Activated naive CD4-positive, alpha-beta T cell treated with anti-CD3 and anti-CD28 coated beads, Interleukin-2, amount 50 U/mL, for 24 hours (primary cell): ENCODE measurements at regions not wholly inside any gene's neighbourhood (a gene's known extent, or its start where the extent isn't known, plus 50 kb on each side); places are given as distances from the start of the nearest gene placed in this dataset.
A peak's percentile ranks its signal among the peaks of the same experiment; 100 is the strongest.

ENCODE experiments used
- H3K27ac Mint-ChIP-seq: one replicate; pipeline ENCODE4 v1.8.0; 2021; ENCODE audit warnings: mild to moderate bottlenecking, mixed read lengths
- H3K27me3 Mint-ChIP-seq: one replicate; pipeline ENCODE4 v1.8.0; 2021; ENCODE audit warnings: mixed read lengths
- H3K36me3 Mint-ChIP-seq: one replicate; pipeline ENCODE4 v1.8.0; 2021; ENCODE audit warnings: mixed read lengths
- H3K4me1 Mint-ChIP-seq: one replicate; pipeline ENCODE4 v1.8.0; 2021; ENCODE audit warnings: mixed read lengths
- H3K4me3 Mint-ChIP-seq: one replicate; pipeline ENCODE4 v1.8.0; 2021; ENCODE audit warnings: mild to moderate bottlenecking, mixed read lengths
- H3K9me3 Mint-ChIP-seq: one replicate; pipeline ENCODE4 v1.8.0; 2021; ENCODE audit warnings: mixed read lengths

DNA sequence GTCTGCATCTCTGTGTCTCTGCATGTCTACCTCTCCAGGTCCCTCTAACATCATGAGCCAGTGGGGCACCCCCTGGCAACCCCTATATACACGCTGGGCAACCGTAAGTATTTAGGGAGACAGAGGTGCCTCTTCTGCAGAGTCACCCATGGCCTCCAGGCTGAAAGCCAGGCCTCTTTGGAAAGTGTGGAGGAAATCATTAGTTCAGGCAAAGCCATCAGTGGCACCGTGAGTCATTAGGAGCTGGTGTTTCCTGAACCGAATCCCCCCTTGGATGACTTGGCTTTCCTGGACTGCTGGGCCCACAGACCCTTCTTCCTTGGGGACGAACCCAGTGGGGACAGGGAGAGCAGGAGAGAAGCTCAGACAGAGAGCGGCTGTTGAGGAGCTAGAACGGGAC lies 174.8 kb downstream of the OLFM1 start:
- Mint-ChIP-seq H3K4me3 (no peak overlapping the region), H3K27ac (no peak overlapping the region), H3K4me1 (no peaks in the 10 kb centered on the region), H3K36me3 (no peaks in the 10 kb centered on the region), H3K27me3 (peaks cover 1% of the 10 kb centered on the region), H3K9me3 (no peaks in the 10 kb centered on the region)

DNA sequence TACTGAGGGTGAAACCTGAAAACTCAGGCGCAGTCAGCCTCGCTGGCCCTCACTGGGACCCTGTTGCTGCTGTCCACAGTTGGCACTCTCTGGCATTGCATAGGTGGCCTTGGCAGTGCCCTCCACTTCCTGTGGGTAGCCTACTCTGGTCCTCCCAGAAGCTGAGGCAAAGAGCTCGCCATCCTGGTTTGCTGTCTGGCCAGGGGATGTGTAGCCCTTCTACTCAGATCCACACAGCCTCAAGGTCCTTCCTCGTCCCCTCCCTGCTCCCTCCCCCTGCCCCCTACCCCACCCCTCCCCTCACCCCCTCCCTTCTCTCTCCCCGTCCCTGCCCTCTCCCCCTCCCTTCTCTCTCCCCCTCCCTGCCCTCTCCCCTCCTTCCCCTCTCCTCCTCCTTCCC lies 176.0 kb downstream of the OLFM1 start:
- H3K4me3 Mint-ChIP-seq: no peak overlapping the region
- no peaks in the 10 kb centered on the region for H3K9me3 Mint-ChIP-seq
- no peak overlapping the region for H3K27ac Mint-ChIP-seq
- peaks cover 1% of the 10 kb centered on the region for H3K27me3 Mint-ChIP-seq
- H3K4me1 Mint-ChIP-seq: no peaks in the 10 kb centered on the region
- H3K36me3 Mint-ChIP-seq: no peaks in the 10 kb centered on the region

DNA sequence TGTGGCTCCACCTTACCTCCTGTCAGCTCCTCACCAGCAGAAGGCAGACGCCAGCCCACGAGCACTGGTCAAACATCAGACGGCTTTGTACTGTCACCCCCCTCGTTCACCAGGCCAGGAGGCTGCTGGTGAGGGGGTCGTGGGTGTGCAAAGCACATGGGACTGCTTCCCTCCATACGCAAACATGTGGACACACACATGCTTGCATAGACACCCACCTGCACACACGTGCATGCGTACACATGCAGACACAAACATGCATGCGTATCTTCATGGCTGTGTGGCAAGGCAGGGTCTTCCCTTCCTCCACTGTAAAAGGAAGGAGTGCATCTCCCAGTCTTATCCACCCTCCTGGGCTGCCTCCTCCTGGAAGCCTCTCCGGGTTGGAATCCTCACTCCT lies 178.5 kb downstream of the OLFM1 start:
- Mint-ChIP-seq H3K27ac (no peak overlapping the region), H3K9me3 (no peaks in the 10 kb centered on the region), H3K27me3 (peaks cover 1% of the 10 kb centered on the region), H3K36me3 (no peaks in the 10 kb centered on the region), H3K4me1 (no peaks in the 10 kb centered on the region), H3K4me3 (no peak overlapping the region)

DNA sequence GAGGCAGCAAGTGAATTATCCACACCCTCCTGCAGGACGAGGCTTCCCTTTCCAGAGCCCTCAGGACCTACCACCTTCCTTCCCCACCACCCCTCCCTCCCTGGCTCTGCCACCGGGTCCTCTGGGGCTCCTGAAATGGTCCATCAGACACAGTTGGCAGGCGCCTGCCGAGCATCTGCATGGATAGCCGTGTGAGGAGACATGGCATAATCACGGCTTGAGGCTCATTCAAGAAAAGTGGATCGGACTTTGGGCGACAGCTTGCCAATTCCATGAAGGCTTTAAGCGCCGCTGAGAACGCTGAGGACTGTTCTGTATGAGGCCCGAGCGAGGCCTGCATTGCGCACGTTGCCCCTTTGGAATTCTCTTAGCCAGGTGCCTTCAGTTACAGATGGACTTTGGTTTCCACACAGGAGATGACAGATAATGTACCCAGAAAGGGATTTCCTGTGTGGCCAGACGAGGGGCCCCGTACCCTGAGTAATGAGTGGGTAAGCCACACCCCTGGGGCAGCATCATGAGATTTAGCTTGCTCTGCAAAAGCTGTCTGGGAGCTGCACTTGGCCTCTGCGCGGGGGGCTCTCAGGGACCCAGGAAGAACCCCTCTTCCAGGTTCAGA lies 179.8 kb downstream of the OLFM1 start:
- Mint-ChIP-seq H3K27me3 (peaks cover 1% of the 10 kb centered on the region), H3K27ac (no peak overlapping the region), H3K4me1 (no peaks in the 10 kb centered on the region), H3K9me3 (no peaks in the 10 kb centered on the region), H3K36me3 (no peaks in the 10 kb centered on the region), H3K4me3 (no peak overlapping the region)

DNA sequence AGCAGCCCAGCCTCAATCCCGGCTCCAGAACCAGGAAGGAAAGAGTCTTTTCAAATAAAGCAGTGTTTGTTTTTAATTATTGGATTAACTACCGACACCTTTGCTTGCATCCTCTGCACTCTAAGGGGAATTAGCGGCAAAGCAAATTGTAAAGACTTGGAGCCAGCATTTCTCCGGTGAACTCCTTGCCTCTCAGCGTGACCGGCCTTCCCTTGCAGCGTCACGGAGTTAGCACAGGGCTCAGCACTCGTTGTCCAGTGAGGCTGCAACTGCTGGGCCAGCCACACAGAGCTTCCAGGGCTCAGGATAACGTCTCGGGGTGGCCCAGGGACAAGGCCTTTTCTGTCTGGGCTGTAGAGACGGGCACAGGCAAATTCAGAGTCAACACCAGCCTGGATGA lies 180.6 kb downstream of the OLFM1 start:
- Mint-ChIP-seq H3K4me3 (no peak overlapping the region), H3K27ac (no peak overlapping the region), H3K27me3 (peaks cover 1% of the 10 kb centered on the region), H3K4me1 (no peaks in the 10 kb centered on the region), H3K36me3 (no peaks in the 10 kb centered on the region), H3K9me3 (no peaks in the 10 kb centered on the region)

DNA sequence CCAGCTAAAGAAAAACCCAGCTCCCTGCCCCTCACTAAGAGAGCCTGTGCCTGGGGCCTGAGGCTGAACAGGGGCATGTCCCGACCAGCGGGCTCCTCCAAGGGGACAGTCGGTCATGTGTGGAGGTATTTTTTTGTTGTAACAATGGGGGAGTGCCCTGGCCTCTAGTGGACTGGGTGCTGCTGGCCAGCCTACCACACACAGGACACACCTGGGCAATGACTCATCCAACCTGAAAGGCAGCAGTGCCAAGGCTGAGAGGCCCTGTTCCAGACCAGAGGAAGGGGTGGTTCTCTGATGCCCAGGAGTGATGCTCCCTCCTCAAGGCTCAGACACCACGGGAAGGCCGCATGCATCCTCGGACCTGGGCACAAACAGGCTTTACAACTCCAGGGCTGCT lies 181.5 kb downstream of the OLFM1 start:
- no peaks in the 10 kb centered on the region for H3K9me3 Mint-ChIP-seq
- H3K4me1 Mint-ChIP-seq: no peaks in the 10 kb centered on the region
- peaks cover 1% of the 10 kb centered on the region for H3K27me3 Mint-ChIP-seq
- H3K27ac Mint-ChIP-seq: no peak overlapping the region
- no peak overlapping the region for H3K4me3 Mint-ChIP-seq
- H3K36me3 Mint-ChIP-seq: no peaks in the 10 kb centered on the region

DNA sequence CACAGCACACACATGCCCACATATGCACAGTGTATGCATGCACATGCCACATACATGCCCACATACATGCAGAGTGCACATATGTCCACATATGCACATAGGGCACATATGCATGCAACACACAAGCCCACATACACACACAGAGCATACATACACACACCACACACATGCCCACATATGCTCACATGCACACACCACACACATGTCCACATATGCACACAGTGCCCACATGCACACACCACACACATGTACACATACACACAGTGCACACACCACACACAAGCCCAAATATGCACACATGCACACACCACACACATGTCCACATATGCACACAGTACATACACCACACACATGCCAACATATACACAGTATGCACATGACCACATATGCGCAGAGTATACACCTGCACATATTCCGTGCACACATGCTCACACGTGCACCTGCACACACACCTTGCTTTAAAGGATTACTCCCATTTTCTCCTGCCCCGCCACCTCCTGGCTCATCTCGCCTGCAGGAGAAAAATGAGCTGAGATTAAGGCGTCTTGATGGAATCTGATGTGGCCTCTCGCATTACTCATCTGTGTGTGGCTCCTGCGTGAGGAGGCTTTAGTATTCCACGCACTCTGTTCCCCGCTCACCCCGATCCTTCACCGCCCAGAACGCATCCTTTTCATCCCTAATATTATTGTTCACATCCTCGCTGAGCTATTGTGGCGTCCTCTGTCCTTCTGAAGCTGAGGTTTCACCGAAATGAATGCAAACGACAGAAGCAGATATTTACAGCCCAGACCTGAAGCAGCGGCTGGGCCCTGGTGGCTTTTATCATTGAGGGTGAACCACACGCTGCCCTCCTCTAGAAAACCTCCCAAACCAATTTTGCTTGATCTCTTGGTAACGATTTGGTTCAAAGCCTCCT lies 182.7 kb downstream of the OLFM1 start:
- no peaks in the 10 kb centered on the region for H3K36me3 Mint-ChIP-seq
- peaks cover 1% of the 10 kb centered on the region for H3K27me3 Mint-ChIP-seq
- peak overlapping the region; percentile 26 for H3K27ac Mint-ChIP-seq
- no peaks in the 10 kb centered on the region for H3K9me3 Mint-ChIP-seq
- H3K4me3 Mint-ChIP-seq: no peak overlapping the region
- no peaks in the 10 kb centered on the region for H3K4me1 Mint-ChIP-seq

DNA sequence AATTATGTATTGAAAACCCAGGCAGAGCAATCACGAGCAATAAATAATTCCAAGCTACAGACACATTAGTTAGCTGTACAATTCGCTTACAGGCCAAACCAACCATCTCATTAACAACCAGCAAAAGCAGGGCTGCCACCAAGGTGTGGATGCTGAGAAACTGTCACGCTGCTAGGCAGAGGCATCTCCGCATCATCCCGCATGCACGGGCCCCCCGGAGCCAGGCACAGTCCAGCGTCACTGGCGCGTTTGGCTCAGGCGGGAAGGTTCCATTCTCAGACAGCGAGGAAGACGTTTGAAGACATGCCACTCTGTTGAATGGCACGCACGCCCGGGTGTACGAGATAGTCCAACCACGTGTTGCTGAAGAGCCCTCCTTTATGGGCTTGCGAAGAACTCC lies 184.0 kb downstream of the OLFM1 start:
- Mint-ChIP-seq H3K27me3 (peaks cover 3% of the 10 kb centered on the region), H3K9me3 (no peaks in the 10 kb centered on the region), H3K4me1 (no peaks in the 10 kb centered on the region), H3K27ac (no peak overlapping the region), H3K36me3 (no peaks in the 10 kb centered on the region), H3K4me3 (no peak overlapping the region)

DNA sequence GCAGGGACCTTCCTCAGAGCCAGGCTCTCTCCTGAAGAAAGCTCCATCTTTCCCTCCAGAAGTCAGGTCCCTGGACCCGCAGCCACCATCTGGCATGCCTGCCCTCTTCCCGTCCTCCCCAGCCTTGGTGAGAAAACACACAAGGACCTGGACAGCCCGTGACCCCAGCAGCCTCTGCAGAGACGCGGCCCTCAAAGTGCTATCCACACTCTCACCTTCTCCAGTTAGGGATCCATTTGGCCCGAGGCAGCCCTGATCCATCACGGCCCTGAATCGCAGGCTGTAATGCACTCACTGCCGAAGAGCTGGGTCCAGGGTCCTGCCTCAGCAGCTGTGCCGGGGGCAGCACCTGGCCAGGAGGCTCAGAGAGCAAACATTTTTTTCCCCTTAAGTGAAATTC lies 185.1 kb downstream of the OLFM1 start:
- no peaks in the 10 kb centered on the region for H3K9me3 Mint-ChIP-seq
- H3K4me3 Mint-ChIP-seq: no peak overlapping the region
- H3K27me3 Mint-ChIP-seq: peaks cover 3% of the 10 kb centered on the region
- H3K27ac Mint-ChIP-seq: no peak overlapping the region
- H3K36me3 Mint-ChIP-seq: no peaks in the 10 kb centered on the region
- H3K4me1 Mint-ChIP-seq: no peaks in the 10 kb centered on the region

DNA sequence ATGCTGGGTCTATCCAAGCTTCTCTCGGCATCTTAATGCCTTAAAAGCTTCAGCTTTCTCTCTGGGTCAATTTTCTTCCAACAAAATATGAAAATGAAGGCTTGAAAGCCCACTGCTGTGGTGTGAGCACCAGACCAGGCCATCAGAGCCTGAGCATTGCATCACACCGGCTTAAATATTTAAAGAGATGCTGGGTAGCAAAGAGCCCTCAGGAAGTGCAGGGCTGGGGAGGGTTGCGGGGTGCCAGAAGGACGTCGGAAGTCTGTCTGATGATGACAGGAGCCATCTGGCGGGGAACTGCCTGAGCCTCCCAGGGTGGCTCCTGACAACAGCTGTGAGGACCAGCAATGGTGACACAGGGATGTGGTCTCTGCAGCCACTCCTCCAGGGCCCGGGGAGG lies 185.5 kb downstream of the OLFM1 start:
- no peak overlapping the region for H3K27ac Mint-ChIP-seq
- no peaks in the 10 kb centered on the region for H3K4me1 Mint-ChIP-seq
- H3K9me3 Mint-ChIP-seq: no peaks in the 10 kb centered on the region
- peaks cover 3% of the 10 kb centered on the region for H3K27me3 Mint-ChIP-seq
- H3K36me3 Mint-ChIP-seq: no peaks in the 10 kb centered on the region
- no peak overlapping the region for H3K4me3 Mint-ChIP-seq

DNA sequence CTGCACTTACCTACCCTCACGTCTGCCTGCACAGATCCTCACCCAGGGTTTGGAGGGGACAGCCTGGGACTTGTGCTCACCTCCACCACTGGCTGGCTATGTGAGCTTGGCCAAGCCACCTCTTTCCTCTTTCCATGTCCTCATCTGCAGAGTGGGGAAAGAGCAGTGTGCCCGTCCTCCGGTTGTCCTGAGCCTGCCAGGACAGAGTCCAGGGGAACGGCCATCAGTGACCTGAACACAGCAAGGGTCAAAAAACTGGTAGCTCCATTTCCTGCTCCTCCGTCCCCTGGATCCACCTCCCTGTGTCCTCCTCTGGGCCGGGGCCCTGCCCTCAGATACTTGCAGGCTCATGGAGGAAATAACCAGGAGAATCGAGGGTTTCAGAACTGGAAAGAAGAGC lies 187.7 kb downstream of the OLFM1 start:
- no peak overlapping the region for H3K27ac Mint-ChIP-seq
- peaks cover 4% of the 10 kb centered on the region for H3K27me3 Mint-ChIP-seq
- no peaks in the 10 kb centered on the region for H3K4me1 Mint-ChIP-seq
- H3K4me3 Mint-ChIP-seq: no peak overlapping the region
- H3K9me3 Mint-ChIP-seq: no peaks in the 10 kb centered on the region
- H3K36me3 Mint-ChIP-seq: no peaks in the 10 kb centered on the region

DNA sequence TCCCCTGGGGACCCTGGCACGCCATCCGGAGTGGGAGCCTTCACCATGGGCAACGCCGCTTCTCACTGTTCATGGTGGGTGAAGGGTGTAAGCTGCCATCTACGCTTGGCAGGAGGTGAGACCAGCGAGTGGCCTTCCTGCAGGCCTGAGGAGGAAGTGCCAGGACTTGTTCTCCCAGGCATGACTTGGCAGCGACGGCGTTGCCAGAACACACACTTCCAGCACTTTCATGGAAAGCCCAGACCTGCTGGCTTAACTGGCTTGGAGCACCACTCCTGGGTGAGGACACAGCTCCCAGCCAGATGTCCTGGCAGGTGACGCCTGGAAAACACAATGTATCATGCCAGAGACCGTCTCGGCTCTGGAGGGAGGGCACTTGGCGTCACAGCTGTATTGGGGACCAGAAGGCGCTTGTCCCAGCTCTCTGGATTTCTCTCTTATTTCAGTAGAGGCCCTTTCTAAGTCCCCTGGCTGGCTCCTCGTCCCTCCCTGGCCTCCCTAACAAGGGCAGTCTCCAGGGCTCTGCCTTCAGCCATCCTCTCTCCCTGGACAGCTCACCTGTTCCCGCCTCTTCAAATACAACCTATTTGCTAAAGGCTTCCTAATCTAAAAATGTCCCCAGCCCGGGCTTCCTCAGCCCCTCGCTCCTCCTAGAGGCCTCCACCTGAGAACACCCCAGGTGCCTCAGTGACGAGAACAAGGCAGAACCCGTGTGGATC lies 188.3 kb downstream of the OLFM1 start:
- Mint-ChIP-seq H3K4me1 (no peaks in the 10 kb centered on the region), H3K9me3 (no peaks in the 10 kb centered on the region), H3K4me3 (no peak overlapping the region), H3K36me3 (no peaks in the 10 kb centered on the region), H3K27me3 (peaks cover 4% of the 10 kb centered on the region), H3K27ac (no peak overlapping the region)

DNA sequence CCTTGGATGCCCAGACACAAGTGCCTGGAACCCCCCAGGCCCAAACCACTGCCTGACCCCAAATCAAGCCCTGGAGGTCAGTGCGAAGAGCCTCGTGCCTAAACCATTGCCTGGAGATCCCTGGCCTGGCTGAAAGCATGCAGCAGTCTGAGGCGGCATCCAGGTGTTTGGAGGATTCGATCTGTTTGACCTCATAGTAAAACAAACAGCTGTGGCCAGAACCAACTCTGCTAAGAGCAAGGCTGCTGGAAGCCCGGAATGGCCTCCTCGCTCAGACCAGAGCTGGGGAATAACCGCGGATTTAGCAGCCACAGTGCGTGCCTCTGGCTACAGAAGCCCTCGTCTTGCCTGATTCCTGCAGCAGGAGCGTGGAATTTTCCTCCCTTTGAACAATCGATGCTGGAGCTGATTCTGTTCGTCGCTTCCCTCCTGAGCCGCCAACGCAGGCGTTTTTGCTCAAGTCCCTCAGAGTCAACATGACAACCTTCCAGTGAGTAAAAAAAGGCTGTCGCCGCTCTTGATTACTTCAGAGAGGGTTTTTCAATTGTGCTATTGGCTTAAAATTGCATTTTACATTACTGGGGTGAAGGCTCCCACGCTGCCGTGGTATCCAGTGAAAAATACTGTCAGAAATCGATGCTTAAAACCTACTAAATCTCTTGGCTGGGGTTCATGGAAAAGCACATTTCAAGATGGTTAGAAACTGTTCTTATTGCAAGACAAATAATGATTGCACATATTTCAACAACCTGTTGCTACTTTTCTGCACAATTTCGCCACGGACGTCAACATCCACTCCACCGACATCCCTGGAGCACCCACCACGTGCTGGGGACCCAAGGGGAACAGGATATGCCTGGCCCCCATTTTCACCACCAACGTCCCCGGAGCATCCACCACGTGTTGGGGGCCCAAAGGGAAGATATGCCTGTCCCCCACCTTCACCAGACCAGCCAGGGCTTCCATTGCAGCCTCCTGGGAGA lies 190.0 kb downstream of the OLFM1 start:
- H3K9me3 Mint-ChIP-seq: no peaks in the 10 kb centered on the region
- H3K4me3 Mint-ChIP-seq: no peak overlapping the region
- H3K4me1 Mint-ChIP-seq: no peaks in the 10 kb centered on the region
- no peak overlapping the region for H3K27ac Mint-ChIP-seq
- no peaks in the 10 kb centered on the region for H3K36me3 Mint-ChIP-seq
- peaks cover 4% of the 10 kb centered on the region for H3K27me3 Mint-ChIP-seq

DNA sequence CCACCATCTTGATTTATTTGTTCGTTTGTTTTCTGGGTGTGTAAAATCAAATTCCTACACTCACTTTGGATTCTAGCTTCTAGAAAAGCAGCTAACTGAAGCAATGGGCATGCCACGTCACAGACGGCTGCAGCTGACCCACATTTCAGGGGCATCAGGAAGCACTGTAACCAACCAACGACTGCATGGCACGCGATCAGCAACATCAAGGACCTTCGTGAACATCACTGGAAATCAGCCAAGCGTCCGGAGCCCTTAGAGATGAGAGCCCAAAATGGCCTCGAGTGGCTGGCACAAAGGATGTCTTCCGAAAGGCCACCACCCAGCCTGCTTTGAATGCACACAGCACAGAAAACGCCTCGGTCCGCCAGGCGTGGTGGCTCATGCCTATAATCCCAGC lies 191.1 kb downstream of the OLFM1 start:
- Mint-ChIP-seq H3K9me3 (no peaks in the 10 kb centered on the region), H3K36me3 (no peaks in the 10 kb centered on the region), H3K27ac (no peak overlapping the region), H3K27me3 (peaks cover 4% of the 10 kb centered on the region), H3K4me1 (no peaks in the 10 kb centered on the region), H3K4me3 (no peak overlapping the region)

DNA sequence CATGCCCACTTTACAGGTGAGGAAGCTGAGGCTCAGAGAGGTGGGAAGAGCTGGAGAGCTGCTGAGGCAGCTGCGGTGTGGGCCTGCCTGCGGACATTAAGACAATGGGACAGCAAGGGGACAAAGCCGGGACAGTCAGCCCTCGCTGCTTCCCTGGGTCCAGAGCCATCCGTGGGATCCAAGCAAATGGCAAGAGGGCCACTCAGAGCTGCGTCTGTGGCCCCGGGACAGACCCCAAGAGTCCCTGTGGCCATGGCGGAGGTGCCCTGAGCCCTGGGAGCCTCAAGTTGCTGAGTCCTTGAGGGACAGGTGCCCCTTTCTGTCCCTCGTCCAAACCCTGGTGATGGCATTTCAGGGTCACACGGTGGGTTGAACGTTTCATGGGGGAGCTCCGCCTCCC lies 191.9 kb downstream of the OLFM1 start:
- Mint-ChIP-seq H3K9me3 (no peaks in the 10 kb centered on the region), H3K36me3 (no peaks in the 10 kb centered on the region), H3K27me3 (peaks cover 4% of the 10 kb centered on the region), H3K4me1 (no peaks in the 10 kb centered on the region), H3K4me3 (no peak overlapping the region), H3K27ac (no peak overlapping the region)
